ENCODE measurements at regions not wholly inside any gene's neighbourhood (a gene's known extent, or its start where the extent isn't known, plus 50 kb on each side); places are given as distances from the start of the nearest gene placed in this dataset.
A peak's percentile ranks its signal among the peaks of the same experiment; 100 is the strongest.

- TF ChIP-seq CTCF (IDR thresholded peaks at IDR 0.05; ENCODE audit: low read depth, low read length, missing control alignments): no peak
- DNase-seq (ENCODE audit: low read depth): no peak
- no peak overlapping the region for H3K4me3 ChIP-seq (ENCODE audit: low read depth, low read length)
Observed at GRCh38 chr6:18784794-18785193, 397.6 kb downstream of the RNF144B start.

GRCh38 chr6:18785810-18786490, 398.8 kb downstream of the RNF144B start:
- DNase-seq (ENCODE audit: low read depth): no peak
- H3K4me3 ChIP-seq (ENCODE audit: low read depth, low read length): no peak overlapping the region
- TF ChIP-seq CTCF (IDR thresholded peaks at IDR 0.05; ENCODE audit: low read depth, low read length, missing control alignments): no peak

- no peak for TF ChIP-seq CTCF (IDR thresholded peaks at IDR 0.05; ENCODE audit: low read depth, low read length, missing control alignments)
- H3K4me3 ChIP-seq (ENCODE audit: low read depth, low read length): no peak overlapping the region
- DNase-seq (ENCODE audit: low read depth): no peak
Observed at GRCh38 chr6:18792866-18793265, 405.7 kb downstream of the RNF144B start.

- H3K4me3 ChIP-seq (ENCODE audit: low read depth, low read length): no peak overlapping the region
Observed at GRCh38 chr6:18795726-18796125, 408.6 kb downstream of the RNF144B start.

GRCh38 chr6:18820725-18821124, 433.6 kb downstream of the RNF144B start:
- H3K4me3 ChIP-seq (ENCODE audit: low read depth, low read length): no peak overlapping the region
- no peak for TF ChIP-seq CTCF (IDR thresholded peaks at IDR 0.05; ENCODE audit: low read depth, low read length, missing control alignments)
- no peak for DNase-seq (ENCODE audit: low read depth)

More at GRCh38 chr6:18795726-18796125, 408.6 kb downstream of the RNF144B start:
- TF ChIP-seq CTCF (IDR thresholded peaks at IDR 0.05; ENCODE audit: low read depth, low read length, missing control alignments): no peak
- no peak for DNase-seq (ENCODE audit: low read depth)

GRCh38 chr6:18823782-18824386, 436.7 kb downstream of the RNF144B start:
- H3K4me3 ChIP-seq (ENCODE audit: low read depth, low read length): no peak overlapping the region
- peak; percentile 12 for DNase-seq (ENCODE audit: low read depth)
- peak; percentile 69 for TF ChIP-seq CTCF (IDR thresholded peaks at IDR 0.05; ENCODE audit: low read depth, low read length, missing control alignments)

Data from GM12864 (cell line).